OCI-LY1 (cell line): ENCODE measurements at regions not wholly inside any gene's neighbourhood (a gene's known extent, or its start where the extent isn't known, plus 50 kb on each side); places are given as distances from the start of the nearest gene placed in this dataset.

Source experiments
- H2AFZ ChIP-seq: fragments of 200-600 bp; sonication (generic), shearing (Covaris generic); 2 replicates; pipeline ENCODE4 v1.6.0; 2014; ENCODE audit warnings: antibody characterized with exemption, mild to moderate bottlenecking, low read length
- H3F3A ChIP-seq: fragments of 200-600 bp; sonication (generic), shearing (Covaris generic); 2 replicates; pipeline ENCODE4 v1.6.0; 2014; ENCODE audit warnings: mild to moderate bottlenecking, antibody characterized with exemption, low read length, moderate library complexity; ENCODE audit not compliant: insufficient read depth
- H3K27ac ChIP-seq: fragments of 200-600 bp; sonication (generic); 2 replicates; pipeline ENCODE4 v1.5.1; 2014; ENCODE audit warnings: low read length, mixed run types, mild to moderate bottlenecking, low read depth; ENCODE audit not compliant: poor library complexity, severe bottlenecking
- H3K27me3 ChIP-seq: fragments of 200-600 bp; sonication (generic); 2 replicates; pipeline ENCODE4 v1.6.0; 2014; ENCODE audit warnings: antibody characterized with exemption, mild to moderate bottlenecking, low read length, moderate library complexity; ENCODE audit not compliant: insufficient read depth
- H3K36me3 ChIP-seq: fragments of 200-600 bp; sonication (generic); 2 replicates; pipeline ENCODE4 v1.6.1; 2014; ENCODE audit warnings: mild to moderate bottlenecking, antibody characterized with exemption, low read length, moderate library complexity, mixed read lengths; ENCODE audit not compliant: insufficient read depth
- H3K4me1 ChIP-seq: fragments of 200-600 bp; sonication (generic); 2 replicates; pipeline ENCODE4 v1.5.1; 2014; ENCODE audit warnings: mild to moderate bottlenecking, low read length, moderate library complexity; ENCODE audit not compliant: insufficient read depth, severe bottlenecking
- H3K4me2 ChIP-seq: fragments of 200-600 bp; sonication (generic), shearing (Covaris generic); 2 replicates; pipeline ENCODE4 v1.6.1; 2014; ENCODE audit warnings: low read length
- H3K4me3 ChIP-seq: fragments of 200-600 bp; sonication (generic); 2 replicates; pipeline ENCODE4 v1.5.1; 2014; ENCODE audit warnings: low read length, low read depth, mild to moderate bottlenecking, mixed read lengths; ENCODE audit not compliant: poor library complexity, severe bottlenecking
- H3K79me2 ChIP-seq: fragments of 200-600 bp; shearing (Covaris generic); 2 replicates; pipeline ENCODE4 v1.6.1; 2016; ENCODE audit warnings: mixed run types, low read length, mixed read lengths; ENCODE audit not compliant: insufficient read depth
- H3K9ac ChIP-seq: fragments of 200-600 bp; sonication (generic), shearing (Covaris generic); 2 replicates; pipeline ENCODE4 v1.6.1; 2014; ENCODE audit warnings: mild to moderate bottlenecking, low read length, mixed read lengths
- H3K9me2 ChIP-seq: fragments of 200-600 bp; sonication (generic), shearing (Covaris generic); 2 replicates; pipeline ENCODE4 v1.6.1; 2014; ENCODE audit warnings: low read depth, mild to moderate bottlenecking, low read length, mixed read lengths
- H3K9me3 ChIP-seq: fragments of 200-600 bp; shearing (Covaris generic); 2 replicates; pipeline ENCODE4 v1.6.1; 2014; ENCODE audit warnings: low read length, mixed read lengths
- H4K20me1 ChIP-seq: fragments of 200-600 bp; sonication (generic), shearing (Covaris generic); 2 replicates; pipeline ENCODE4 v1.6.0; 2016; ENCODE audit warnings: mild to moderate bottlenecking, low read length; ENCODE audit not compliant: insufficient read depth
- CTCF ChIP-seq: fragments of 200-600 bp; sonication (generic), shearing (Covaris generic); IDR thresholded peaks from 2 replicates; pipeline ENCODE4 v1.5.1; 2017; ENCODE audit warnings: mild to moderate bottlenecking, antibody characterized with exemption, low read length, moderate library complexity, mixed read lengths
- EZH2 ChIP-seq: fragments of 200-600 bp; sonication (generic), shearing (Covaris generic); IDR thresholded peaks from 2 replicates; pipeline ENCODE4 v1.8.0; 2017; ENCODE audit warnings: borderline replicate concordance, mixed run types, mild to moderate bottlenecking, antibody characterized with exemption, low read length, moderate library complexity, mixed read lengths

- Histone ChIP-seq H3K4me1 (no peaks in the 10 kb centered on the region), H2AFZ (no peak overlapping the region), H3K36me3 (no peaks in the 10 kb centered on the region), H3F3A (no peaks in the 10 kb centered on the region), H3K4me2 (no peak overlapping the region), H4K20me1 (no peaks in the 10 kb centered on the region), H3K27ac (no peak overlapping the region), H3K9me3 (peaks cover 5% of the 10 kb centered on the region), H3K27me3 (no peaks in the 10 kb centered on the region), H3K79me2 (no peaks in the 10 kb centered on the region), H3K9me2 (no peaks in the 10 kb centered on the region), H3K9ac (no peak overlapping the region), H3K4me3 (no peak overlapping the region)
- no peak for TF ChIP-seq EZH2
- no peak for TF ChIP-seq CTCF
These were observed 915.7 kb upstream of the PCDH20 start for GRCh38 chr13:62331384-62331783.

- Histone ChIP-seq H3K9me2 (no peaks in the 10 kb centered on the region), H3K9ac (no peak overlapping the region), H3K27me3 (no peaks in the 10 kb centered on the region), H3K27ac (no peak overlapping the region), H2AFZ (no peak overlapping the region), H3K4me2 (no peak overlapping the region), H3K4me1 (no peaks in the 10 kb centered on the region), H3K36me3 (no peaks in the 10 kb centered on the region), H3K4me3 (no peak overlapping the region), H4K20me1 (no peaks in the 10 kb centered on the region), H3K79me2 (no peaks in the 10 kb centered on the region), H3K9me3 (peaks cover 8% of the 10 kb centered on the region), H3F3A (no peaks in the 10 kb centered on the region)
- TF ChIP-seq CTCF (no peak), EZH2 (no peak)
These were observed 911.7 kb upstream of the PCDH20 start for GRCh38 chr13:62327367-62327766.

GRCh38 chr13:62324842-62325241 is 909.2 kb upstream of the PCDH20 start:
- H2AFZ ChIP-seq, result no peak overlapping the region
- no peak overlapping the region for H3K4me2 ChIP-seq
- peaks cover 8% of the 10 kb centered on the region for H3K9me3 ChIP-seq
- H3K4me1 ChIP-seq, result peaks cover 19% of the 10 kb centered on the region
- H3K4me3 ChIP-seq, result no peak overlapping the region
- H3K27me3 ChIP-seq, result no peaks in the 10 kb centered on the region
- H3K79me2 ChIP-seq, result no peaks in the 10 kb centered on the region
- H3K9ac ChIP-seq, result no peak overlapping the region
- H3K9me2 ChIP-seq, result no peaks in the 10 kb centered on the region
- H3K36me3 ChIP-seq, result no peaks in the 10 kb centered on the region
- no peaks in the 10 kb centered on the region for H3F3A ChIP-seq
- no peak overlapping the region for H3K27ac ChIP-seq
- H4K20me1 ChIP-seq, result no peaks in the 10 kb centered on the region
- TF ChIP-seq CTCF, result no peak
- TF ChIP-seq EZH2, result no peak
